ENCODE measurements at regions not wholly inside any gene's neighbourhood (a gene's known extent, or its start where the extent isn't known, plus 50 kb on each side); places are given as distances from the start of the nearest gene placed in this dataset.

- no peak for TF ChIP-seq POLR2AphosphoS5 (IDR thresholded peaks at IDR 0.05)
- no peak for TF ChIP-seq CTCF (IDR thresholded peaks at IDR 0.05)
Measured at GRCh38 chr10:36117890-36118289, 475.8 kb upstream of the FZD8 start.
